Breast epithelium (tissue), 3 donors: ENCODE measurements at regions not wholly inside any gene's neighbourhood (a gene's known extent, or its start where the extent isn't known, plus 50 kb on each side); places are given as distances from the start of the nearest gene placed in this dataset.

ENCODE experiments used
- POLR2A ChIP-seq: fragments of 450-650 bp; IDR thresholded peaks from one replicate; pipeline ENCODE4 v1.6.1; 2016; ENCODE audit warnings: antibody characterized with exemption, mild to moderate bottlenecking, moderate library complexity
- TF ChIP-seq, protein P1 (sequence below), 3 donors: fragments of 450-650 bp; IDR thresholded peaks; one replicate each; pipeline ENCODE4 v1.5.1; 2016 to 2017; ENCODE audit warnings: antibody characterized with exemption in 3 of 3, mild to moderate bottlenecking in 3 of 3, moderate library complexity in 3 of 3

DNA sequence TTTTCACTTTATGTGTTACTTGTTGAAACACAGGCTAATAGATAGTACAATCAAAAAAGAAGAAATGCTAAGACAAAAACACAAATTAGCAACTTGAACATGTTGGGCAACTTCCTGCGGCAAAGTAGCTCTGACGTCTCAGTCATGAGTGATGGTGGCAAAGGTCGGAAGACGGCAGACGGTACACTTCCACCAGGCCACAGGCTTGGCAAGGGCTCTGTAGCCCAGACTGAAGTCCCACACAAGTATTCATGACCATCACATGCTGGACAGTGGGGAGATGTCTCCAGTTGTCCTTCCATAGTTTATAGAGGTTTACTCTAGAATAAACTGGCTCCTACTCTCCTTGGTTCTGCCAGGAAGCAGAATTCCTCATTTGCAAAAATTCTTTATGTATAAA lies 831.3 kb downstream of the MTRR start:
- no peak for TF ChIP-seq POLR2A
- TF ChIP-seq, protein P1, sequence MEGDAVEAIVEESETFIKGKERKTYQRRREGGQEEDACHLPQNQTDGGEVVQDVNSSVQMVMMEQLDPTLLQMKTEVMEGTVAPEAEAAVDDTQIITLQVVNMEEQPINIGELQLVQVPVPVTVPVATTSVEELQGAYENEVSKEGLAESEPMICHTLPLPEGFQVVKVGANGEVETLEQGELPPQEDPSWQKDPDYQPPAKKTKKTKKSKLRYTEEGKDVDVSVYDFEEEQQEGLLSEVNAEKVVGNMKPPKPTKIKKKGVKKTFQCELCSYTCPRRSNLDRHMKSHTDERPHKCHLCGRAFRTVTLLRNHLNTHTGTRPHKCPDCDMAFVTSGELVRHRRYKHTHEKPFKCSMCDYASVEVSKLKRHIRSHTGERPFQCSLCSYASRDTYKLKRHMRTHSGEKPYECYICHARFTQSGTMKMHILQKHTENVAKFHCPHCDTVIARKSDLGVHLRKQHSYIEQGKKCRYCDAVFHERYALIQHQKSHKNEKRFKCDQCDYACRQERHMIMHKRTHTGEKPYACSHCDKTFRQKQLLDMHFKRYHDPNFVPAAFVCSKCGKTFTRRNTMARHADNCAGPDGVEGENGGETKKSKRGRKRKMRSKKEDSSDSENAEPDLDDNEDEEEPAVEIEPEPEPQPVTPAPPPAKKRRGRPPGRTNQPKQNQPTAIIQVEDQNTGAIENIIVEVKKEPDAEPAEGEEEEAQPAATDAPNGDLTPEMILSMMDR (IDR thresholded peaks at IDR 0.05), result no peak
